GM19025 (cell line): ENCODE measurements at regions not wholly inside any gene's neighbourhood (a gene's known extent, or its start where the extent isn't known, plus 50 kb on each side); places are given as distances from the start of the nearest gene placed in this dataset.
"Not testable (repeated sequence)": the region's sequence is repeated elsewhere in the genome, so short reads cannot be mapped to it uniquely, and the experiment has no call there.

Source experiments
- ATAC-seq: cut with Tn5 transposase; IDR thresholded peaks from one replicate; pipeline ENCODE4 v1.9.1; 2021; ENCODE audit warnings: mild to moderate bottlenecking, low read depth, moderate library complexity; ENCODE audit not compliant: unreplicated experiment

GRCh38 chr11:25737071-25737675 lies 594.8 kb upstream of the ANO3 start:
- ATAC-seq: no peak

GRCh38 chr11:25741886-25742285 lies 590.0 kb upstream of the ANO3 start:
- ATAC-seq: no peak

DNA sequence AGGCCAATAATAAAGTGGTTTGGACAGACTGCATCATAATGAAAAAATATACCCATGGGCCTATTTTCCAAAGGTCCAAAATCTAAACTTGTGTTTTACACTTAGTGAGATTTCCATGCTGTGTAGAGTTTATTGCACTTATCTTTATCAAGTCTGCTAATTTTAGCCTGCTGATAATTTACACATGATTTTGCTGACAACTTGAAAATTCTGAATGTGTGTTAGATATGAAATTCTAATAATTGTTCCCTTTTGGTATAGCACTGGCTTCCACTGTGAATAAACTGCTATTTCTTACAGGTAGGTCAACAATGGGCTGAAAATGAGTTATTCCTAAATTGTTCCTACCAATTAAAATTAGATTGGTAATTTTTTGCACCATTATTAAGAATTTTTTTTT lies 589.1 kb upstream of the ANO3 start:
- no peak for ATAC-seq

DNA sequence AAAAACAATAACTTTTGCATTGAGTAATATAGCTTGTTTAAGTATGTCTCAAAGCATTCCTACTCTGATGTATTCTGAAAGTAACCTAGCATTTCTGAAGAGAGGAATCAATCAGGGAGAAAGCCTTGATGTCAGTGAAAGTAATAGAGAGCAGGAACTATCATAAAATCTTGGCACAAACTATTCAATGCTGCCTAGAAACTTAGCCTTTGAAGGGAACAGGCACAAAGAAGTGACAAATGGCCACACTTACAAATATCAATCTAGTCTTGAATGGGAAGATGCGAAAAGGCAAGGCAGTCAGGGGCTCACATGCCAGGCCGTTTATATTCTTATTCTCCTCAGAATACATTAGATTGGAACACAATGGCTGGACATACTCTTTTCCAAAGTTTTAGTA lies 576.5 kb upstream of the ANO3 start:
- ATAC-seq: no peak

DNA sequence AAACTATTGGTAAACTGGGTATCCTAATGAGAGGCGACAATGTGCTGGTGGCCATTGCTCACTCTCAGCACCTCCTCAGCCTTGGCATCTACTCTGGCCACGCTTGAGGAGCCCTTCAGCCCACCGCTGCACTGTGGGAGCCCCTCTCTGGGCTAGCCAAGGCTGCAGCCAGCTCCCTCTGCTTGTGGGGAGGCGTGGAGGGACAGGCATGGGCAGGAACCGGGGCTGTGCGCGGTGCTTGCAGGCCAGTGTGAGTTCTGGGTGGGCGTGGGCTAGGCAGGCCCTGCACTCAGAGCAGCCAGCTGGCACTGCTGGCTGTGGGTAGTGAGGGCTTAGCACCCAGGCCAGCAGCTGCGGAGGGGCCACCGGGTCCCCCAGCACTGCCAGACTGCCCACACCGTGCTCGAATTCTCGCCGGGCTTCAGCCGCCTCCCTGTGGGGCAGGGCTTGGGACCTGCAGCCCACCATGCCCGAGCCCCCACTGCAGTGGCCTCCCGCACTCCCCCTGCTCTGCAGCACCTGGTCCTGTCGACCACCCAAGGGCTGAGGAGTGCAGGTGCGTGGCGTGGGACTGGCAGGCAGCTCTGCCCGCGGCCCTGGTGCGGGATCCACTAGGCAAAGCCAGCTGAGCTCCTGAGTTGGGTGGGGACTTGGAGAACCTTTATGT lies 575.9 kb upstream of the ANO3 start:
- ATAC-seq: no peak

- no peak for ATAC-seq
Measured at GRCh38 chr11:25758145-25758661, 573.7 kb upstream of the ANO3 start.

DNA sequence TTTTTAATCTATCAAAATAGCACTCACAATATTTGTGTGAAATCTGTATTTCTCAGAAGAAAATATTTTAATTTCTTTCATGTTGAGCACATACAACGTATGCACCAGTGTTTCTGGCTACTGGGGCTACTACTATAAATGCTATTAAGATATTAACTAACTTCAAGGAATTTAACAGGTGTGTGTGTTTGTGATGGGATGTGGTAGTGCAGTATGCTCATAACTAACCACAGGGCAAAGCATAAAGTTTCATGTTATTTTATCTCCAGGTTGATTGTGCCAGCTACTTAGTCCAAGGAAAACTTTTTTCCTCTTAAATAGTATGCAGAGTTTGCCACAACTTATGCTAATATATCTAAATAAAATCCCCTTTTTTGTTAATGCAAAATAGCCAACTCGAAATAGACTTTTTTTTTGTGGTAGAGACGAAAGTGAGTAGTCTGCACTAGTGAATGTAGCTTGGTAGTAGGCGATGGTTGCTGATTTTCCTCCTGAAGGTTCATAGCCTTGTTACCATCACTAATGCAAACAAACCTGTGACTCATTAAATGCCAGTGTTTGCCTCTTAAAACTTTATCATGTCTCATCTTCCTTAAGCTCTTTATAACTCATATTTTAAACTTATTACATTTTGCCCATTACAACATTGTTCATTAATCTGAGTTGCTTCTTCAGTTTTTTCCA lies 565.5 kb upstream of the ANO3 start:
- no peak for ATAC-seq

- ATAC-seq: no peak
Measured at GRCh38 chr11:25769287-25769686, 562.6 kb upstream of the ANO3 start.

GRCh38 chr11:25771605-25772004 lies 560.3 kb upstream of the ANO3 start:
- ATAC-seq: no peak

DNA sequence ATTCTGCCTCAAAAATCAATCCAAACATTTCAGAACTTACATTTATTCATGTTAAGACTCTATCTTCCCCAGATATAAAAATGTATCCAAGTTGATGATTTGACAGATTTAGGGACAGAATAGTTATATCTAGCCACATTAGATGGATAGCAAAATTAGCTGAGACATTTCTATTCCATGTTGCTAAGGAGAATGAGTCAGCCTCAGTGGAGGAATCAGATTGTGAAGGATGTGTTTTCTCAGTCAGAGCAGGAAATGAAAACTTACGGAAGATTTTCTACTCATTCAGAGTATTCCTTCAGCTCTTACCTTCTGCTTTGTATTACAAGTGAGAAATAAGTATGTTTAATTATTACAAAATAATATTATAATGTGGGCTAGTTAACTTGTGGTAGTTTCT lies 556.3 kb upstream of the ANO3 start:
- no peak for ATAC-seq

- ATAC-seq: no peak
Measured at GRCh38 chr11:25776238-25776637, 555.7 kb upstream of the ANO3 start.

DNA sequence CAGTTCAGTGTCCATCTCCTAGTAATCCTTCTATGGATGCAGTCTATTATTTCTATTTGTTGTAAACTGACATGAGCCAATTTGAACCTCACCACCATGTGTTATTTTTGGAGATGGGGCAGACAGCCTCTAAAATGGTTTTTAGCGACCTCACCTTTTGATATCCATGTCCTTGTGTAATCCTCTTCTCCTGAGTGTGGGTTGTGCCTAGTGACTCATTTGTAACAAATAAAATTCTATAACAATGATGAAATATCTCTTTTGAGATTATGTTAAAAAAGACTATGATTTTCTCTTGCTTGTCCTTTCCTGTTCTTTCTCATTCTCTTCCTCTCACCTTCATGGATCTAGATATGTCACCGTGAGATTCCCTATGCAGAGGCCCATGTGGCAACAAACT lies 554.6 kb upstream of the ANO3 start:
- ATAC-seq: no peak

GRCh38 chr11:25779033-25779432 lies 552.9 kb upstream of the ANO3 start:
- ATAC-seq: no peak

- ATAC-seq: no peak
Measured at GRCh38 chr11:25787416-25787815, 544.5 kb upstream of the ANO3 start.

DNA sequence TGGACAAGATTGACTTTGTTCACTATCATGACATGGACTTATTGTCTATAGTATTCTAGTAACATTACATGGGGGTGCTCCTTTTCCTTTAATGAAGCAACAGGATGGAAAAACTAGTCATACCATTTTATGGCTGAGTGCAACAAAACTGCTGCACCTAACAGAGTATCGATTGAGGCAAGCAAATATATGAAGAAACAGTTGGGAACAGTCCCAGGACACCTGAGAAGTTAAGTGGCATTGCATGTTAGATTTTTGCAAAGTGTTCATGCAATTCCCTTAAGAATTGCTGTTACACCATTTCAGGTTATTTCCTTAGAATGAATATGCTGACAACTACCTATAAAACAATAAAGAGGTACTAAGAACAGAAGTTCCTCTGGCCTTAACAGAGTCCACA lies 541.5 kb upstream of the ANO3 start:
- no peak for ATAC-seq

DNA sequence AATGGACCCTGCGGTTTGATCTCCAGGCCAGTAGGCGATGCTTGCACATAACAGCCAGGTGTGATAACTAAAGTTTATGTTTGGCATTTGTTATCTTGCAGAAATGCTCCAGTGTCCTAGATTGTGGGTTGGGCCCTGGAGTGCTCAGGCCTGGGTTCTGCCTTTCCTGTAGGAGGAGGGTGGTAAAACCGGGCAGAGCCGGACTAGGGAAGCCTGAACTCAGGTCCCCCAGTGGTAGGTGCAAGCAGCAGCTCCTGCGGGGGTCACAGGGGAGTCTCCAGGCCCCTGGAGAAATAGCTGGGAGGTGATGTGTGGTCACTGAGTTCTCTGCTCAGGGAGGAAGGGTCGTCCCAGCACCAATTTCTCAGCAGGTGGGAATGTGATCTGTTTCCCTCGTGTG lies 538.3 kb upstream of the ANO3 start:
- no peak for ATAC-seq

- no peak for ATAC-seq
Measured at GRCh38 chr11:25794804-25795203, 537.1 kb upstream of the ANO3 start.

DNA sequence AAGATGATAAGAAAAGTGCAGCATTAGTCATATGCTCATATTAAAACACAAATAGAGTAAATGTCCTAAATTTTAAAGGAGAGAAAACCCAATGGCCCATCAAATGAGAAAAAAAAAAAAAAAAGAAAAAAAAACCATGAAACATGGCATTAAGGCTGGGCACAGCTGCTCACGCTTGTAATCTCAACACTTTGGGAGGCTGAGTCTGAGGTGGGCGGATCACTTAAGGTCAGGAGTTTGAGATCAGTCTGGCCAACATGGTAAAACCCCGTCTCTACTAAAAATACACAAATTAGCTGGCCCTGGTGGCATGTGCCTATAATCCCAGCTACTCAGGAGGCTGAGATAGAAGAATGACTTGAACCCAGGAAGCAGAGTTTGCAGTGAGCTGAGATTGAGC lies 515.5 kb upstream of the ANO3 start:
- ATAC-seq: no peak

- ATAC-seq: no peak
Measured at GRCh38 chr11:25824688-25825087, 507.2 kb upstream of the ANO3 start.

- not testable (repeated sequence) for ATAC-seq
Measured at GRCh38 chr11:25831485-25831884, 500.4 kb upstream of the ANO3 start.

DNA sequence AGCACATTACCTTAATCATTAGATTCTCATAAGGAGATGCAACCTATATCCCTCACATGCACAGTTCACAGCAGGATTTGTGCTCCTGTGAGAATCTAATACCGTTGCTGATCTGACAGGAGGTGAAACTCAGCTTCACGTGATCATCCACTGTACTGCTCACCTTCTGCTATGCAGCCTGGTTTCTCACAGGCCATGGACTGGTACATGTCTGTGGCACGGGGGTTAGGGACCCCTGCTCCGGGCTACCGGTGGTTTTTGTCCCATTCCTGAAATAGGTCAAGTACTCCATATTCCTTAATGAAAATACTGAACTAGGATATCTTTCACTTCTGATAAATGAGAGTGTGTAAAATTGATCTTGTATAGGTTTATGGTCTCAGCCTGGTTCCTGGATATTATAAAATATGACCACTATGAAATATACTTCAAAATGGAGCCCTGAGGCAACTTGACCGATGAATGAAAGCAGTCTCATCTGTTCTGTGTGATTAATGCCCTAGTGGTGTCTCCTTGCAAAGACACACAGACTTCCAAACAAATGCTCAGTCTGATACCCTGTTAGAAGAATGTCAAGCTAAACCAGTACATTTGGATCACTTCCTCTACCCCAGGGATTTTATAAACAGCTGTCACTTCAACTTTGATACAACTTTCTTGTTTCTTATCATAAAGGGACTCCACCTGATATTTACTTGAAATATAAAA lies 492.9 kb upstream of the ANO3 start:
- no peak for ATAC-seq
